ENCODE measurements at regions not wholly inside any gene's neighbourhood (a gene's known extent, or its start where the extent isn't known, plus 50 kb on each side); places are given as distances from the start of the nearest gene placed in this dataset.

- DNase-seq (ENCODE audit: low spot score in 2 of 2): peak in 1 of 2 donors; percentile 81
- 83 to 84% methylated on average over 14 of the region's 14 CpGs for WGBS, 2 donors
- intact Hi-C loops (cut with DNase I; ENCODE audit: low total_unique reads): no loop called here
- no peak overlapping the region for H3K4me3 ChIP-seq (ENCODE audit: low read depth, poor library complexity, severe bottlenecking)
- TF ChIP-seq POLR2A (IDR thresholded peaks at IDR 0.05) (no peak), CTCF (IDR thresholded peaks at IDR 0.05) (no peak)
Measured at GRCh38 chr2:575030-575726, 102.0 kb downstream of the TMEM18 start.

- 58 to 59% methylated on average over 6 of the region's 6 CpGs for WGBS, 2 donors
- intact Hi-C loops (cut with DNase I; ENCODE audit: low total_unique reads): no loop called here
- TF ChIP-seq POLR2A (IDR thresholded peaks at IDR 0.05): no peak
- no peak for TF ChIP-seq CTCF (IDR thresholded peaks at IDR 0.05)
Measured at GRCh38 chr2:573805-574392, 103.3 kb downstream of the TMEM18 start.

GRCh38 chr2:573025-573424 lies 104.2 kb downstream of the TMEM18 start:
- no peak for DNase-seq (ENCODE audit: low spot score in 2 of 2)
- intact Hi-C loops (cut with DNase I; ENCODE audit: low total_unique reads): no loop called here

More at GRCh38 chr2:573805-574392, 103.3 kb downstream of the TMEM18 start:
- no peak overlapping the region for H3K4me3 ChIP-seq (ENCODE audit: low read depth, poor library complexity, severe bottlenecking)
- DNase-seq (ENCODE audit: low spot score in 2 of 2): peak in 1 of 2 donors; percentile 73

GRCh38 chr2:569681-570080 lies 107.5 kb downstream of the TMEM18 start:
- TF ChIP-seq CTCF (IDR thresholded peaks at IDR 0.05) (no peak), POLR2A (IDR thresholded peaks at IDR 0.05) (no peak)
- no peak for DNase-seq (ENCODE audit: low spot score in 2 of 2)
- intact Hi-C loops (cut with DNase I; ENCODE audit: low total_unique reads): no loop called here
- H3K4me3 ChIP-seq (ENCODE audit: low read depth, poor library complexity, severe bottlenecking): no peak overlapping the region
- 45 to 55% methylated on average over 3 of the region's 3 CpGs for WGBS, 2 donors

More at GRCh38 chr2:573025-573424, 104.2 kb downstream of the TMEM18 start:
- TF ChIP-seq POLR2A (IDR thresholded peaks at IDR 0.05): no peak
- no peak for TF ChIP-seq CTCF (IDR thresholded peaks at IDR 0.05)
- H3K4me3 ChIP-seq (ENCODE audit: low read depth, poor library complexity, severe bottlenecking): no peak overlapping the region
- 82 to 91% methylated on average over 9 of the region's 9 CpGs for WGBS, 2 donors

- H3K4me3 ChIP-seq (ENCODE audit: low read depth, poor library complexity, severe bottlenecking): no peak overlapping the region
- WGBS, 2 donors: 40 to 57% methylated on average over 4 of the region's 4 CpGs
- no peak for TF ChIP-seq CTCF (IDR thresholded peaks at IDR 0.05)
- intact Hi-C loops (cut with DNase I; ENCODE audit: low total_unique reads): no loop called here
- DNase-seq (ENCODE audit: low spot score in 2 of 2): peak in 1 of 2 donors; percentile 80
Measured at GRCh38 chr2:568639-569235, 108.5 kb downstream of the TMEM18 start.
